ENCODE measurements at regions not wholly inside any gene's neighbourhood (a gene's known extent, or its start where the extent isn't known, plus 50 kb on each side); places are given as distances from the start of the nearest gene placed in this dataset.
"Not testable (repeated sequence)": the region's sequence is repeated elsewhere in the genome, so short reads cannot be mapped to it uniquely, and the experiment has no call there.

- Histone ChIP-seq H3K27me3 (ENCODE audit: control insufficient read depth, insufficient read depth, low read length) (no peaks in the 10 kb centered on the region), H3K4me3 (ENCODE audit: low read depth, low read length) (no peak overlapping the region), H3K9me3 (ENCODE audit: control insufficient read depth, insufficient read depth, low read depth, low read length) (no peaks in the 10 kb centered on the region), H3K9ac (ENCODE audit: low read length) (no peak overlapping the region), H3K36me3 (ENCODE audit: control insufficient read depth, insufficient read depth, low read length) (no peaks in the 10 kb centered on the region), H3K27ac (ENCODE audit: low read depth, low read length) (no peak overlapping the region), H3K4me1 (ENCODE audit: control insufficient read depth, insufficient read depth, low read length) (no peaks in the 10 kb centered on the region)
Observed at GRCh38 chr6:105545947-105546731, 143.3 kb upstream of the PREP start.

- Histone ChIP-seq H3K27ac (ENCODE audit: low read depth, low read length) (no peak overlapping the region), H3K9ac (ENCODE audit: low read length) (no peak overlapping the region), H3K27me3 (ENCODE audit: control insufficient read depth, insufficient read depth, low read length) (no peaks in the 10 kb centered on the region), H3K4me3 (ENCODE audit: low read depth, low read length) (no peak overlapping the region), H3K36me3 (ENCODE audit: control insufficient read depth, insufficient read depth, low read length) (no peaks in the 10 kb centered on the region), H3K9me3 (ENCODE audit: control insufficient read depth, insufficient read depth, low read depth, low read length) (no peaks in the 10 kb centered on the region), H3K4me1 (ENCODE audit: control insufficient read depth, insufficient read depth, low read length) (no peaks in the 10 kb centered on the region)
Observed at GRCh38 chr6:105545228-105545920, 142.5 kb upstream of the PREP start.

GRCh38 chr6:105539911-105540310, 137.0 kb upstream of the PREP start:
- Histone ChIP-seq H3K4me3 (ENCODE audit: low read depth, low read length) (no peak overlapping the region), H3K4me1 (ENCODE audit: control insufficient read depth, insufficient read depth, low read length) (no peaks in the 10 kb centered on the region), H3K36me3 (ENCODE audit: control insufficient read depth, insufficient read depth, low read length) (no peaks in the 10 kb centered on the region), H3K27me3 (ENCODE audit: control insufficient read depth, insufficient read depth, low read length) (no peaks in the 10 kb centered on the region), H3K9me3 (ENCODE audit: control insufficient read depth, insufficient read depth, low read depth, low read length) (no peaks in the 10 kb centered on the region), H3K9ac (ENCODE audit: low read length) (no peak overlapping the region), H3K27ac (ENCODE audit: low read depth, low read length) (no peak overlapping the region)

GRCh38 chr6:105537981-105538578, 135.2 kb upstream of the PREP start:
- Histone ChIP-seq H3K9ac (ENCODE audit: low read length) (no peak overlapping the region), H3K27me3 (ENCODE audit: control insufficient read depth, insufficient read depth, low read length) (no peaks in the 10 kb centered on the region), H3K9me3 (ENCODE audit: control insufficient read depth, insufficient read depth, low read depth, low read length) (no peaks in the 10 kb centered on the region), H3K36me3 (ENCODE audit: control insufficient read depth, insufficient read depth, low read length) (no peaks in the 10 kb centered on the region), H3K4me1 (ENCODE audit: control insufficient read depth, insufficient read depth, low read length) (no peaks in the 10 kb centered on the region), H3K4me3 (ENCODE audit: low read depth, low read length) (no peak overlapping the region), H3K27ac (ENCODE audit: low read depth, low read length) (no peak overlapping the region)

GRCh38 chr6:105536961-105537360, 134.1 kb upstream of the PREP start:
- no peaks in the 10 kb centered on the region for H3K4me1 ChIP-seq (ENCODE audit: control insufficient read depth, insufficient read depth, low read length)
- no peaks in the 10 kb centered on the region for H3K27me3 ChIP-seq (ENCODE audit: control insufficient read depth, insufficient read depth, low read length)
- no peaks in the 10 kb centered on the region for H3K36me3 ChIP-seq (ENCODE audit: control insufficient read depth, insufficient read depth, low read length)
- H3K4me3 ChIP-seq (ENCODE audit: low read depth, low read length) = no peak overlapping the region
- H3K27ac ChIP-seq (ENCODE audit: low read depth, low read length) = no peak overlapping the region
- no peaks in the 10 kb centered on the region for H3K9me3 ChIP-seq (ENCODE audit: control insufficient read depth, insufficient read depth, low read depth, low read length)
- H3K9ac ChIP-seq (ENCODE audit: low read length) = no peak overlapping the region

GRCh38 chr6:105533301-105533700, 130.4 kb upstream of the PREP start:
- Histone ChIP-seq H3K4me3 (ENCODE audit: low read depth, low read length) (no peak overlapping the region), H3K36me3 (ENCODE audit: control insufficient read depth, insufficient read depth, low read length) (no peaks in the 10 kb centered on the region), H3K9ac (ENCODE audit: low read length) (no peak overlapping the region), H3K4me1 (ENCODE audit: control insufficient read depth, insufficient read depth, low read length) (no peaks in the 10 kb centered on the region), H3K9me3 (ENCODE audit: control insufficient read depth, insufficient read depth, low read depth, low read length) (no peaks in the 10 kb centered on the region), H3K27me3 (ENCODE audit: control insufficient read depth, insufficient read depth, low read length) (no peaks in the 10 kb centered on the region), H3K27ac (ENCODE audit: low read depth, low read length) (no peak overlapping the region)

- 0 out of 2 replicates have a peak, but pooled peaks cover 3% of the 10 kb centered on the region for H3K9me3 ChIP-seq (ENCODE audit: control insufficient read depth, insufficient read depth, low read depth, low read length)
- no peaks in the 10 kb centered on the region for H3K36me3 ChIP-seq (ENCODE audit: control insufficient read depth, insufficient read depth, low read length)
- H3K9ac ChIP-seq (ENCODE audit: low read length) = no peak overlapping the region
- no peaks in the 10 kb centered on the region for H3K27me3 ChIP-seq (ENCODE audit: control insufficient read depth, insufficient read depth, low read length)
- H3K4me1 ChIP-seq (ENCODE audit: control insufficient read depth, insufficient read depth, low read length) = no peaks in the 10 kb centered on the region
- H3K27ac ChIP-seq (ENCODE audit: low read depth, low read length) = no peak overlapping the region
- no peak overlapping the region for H3K4me3 ChIP-seq (ENCODE audit: low read depth, low read length)
Observed at GRCh38 chr6:105526225-105526872, 123.5 kb upstream of the PREP start.

- no peak overlapping the region for H3K4me3 ChIP-seq (ENCODE audit: low read depth, low read length)
- no peaks in the 10 kb centered on the region for H3K4me1 ChIP-seq (ENCODE audit: control insufficient read depth, insufficient read depth, low read length)
- H3K27ac ChIP-seq (ENCODE audit: low read depth, low read length) = no peak overlapping the region
- no peaks in the 10 kb centered on the region for H3K27me3 ChIP-seq (ENCODE audit: control insufficient read depth, insufficient read depth, low read length)
- H3K9ac ChIP-seq (ENCODE audit: low read length) = no peak overlapping the region
- H3K36me3 ChIP-seq (ENCODE audit: control insufficient read depth, insufficient read depth, low read length) = no peaks in the 10 kb centered on the region
- H3K9me3 ChIP-seq (ENCODE audit: control insufficient read depth, insufficient read depth, low read depth, low read length) = 0 out of 2 replicates have a peak, but pooled peaks cover 3% of the 10 kb centered on the region
Observed at GRCh38 chr6:105522626-105523322, 119.9 kb upstream of the PREP start.

GRCh38 chr6:105519954-105520353, 117.1 kb upstream of the PREP start:
- Histone ChIP-seq H3K27me3 (ENCODE audit: control insufficient read depth, insufficient read depth, low read length) (no peaks in the 10 kb centered on the region), H3K9me3 (ENCODE audit: control insufficient read depth, insufficient read depth, low read depth, low read length) (no peaks in the 10 kb centered on the region), H3K4me3 (ENCODE audit: low read depth, low read length) (no peak overlapping the region), H3K9ac (ENCODE audit: low read length) (no peak overlapping the region), H3K4me1 (ENCODE audit: control insufficient read depth, insufficient read depth, low read length) (no peaks in the 10 kb centered on the region), H3K27ac (ENCODE audit: low read depth, low read length) (no peak overlapping the region), H3K36me3 (ENCODE audit: control insufficient read depth, insufficient read depth, low read length) (no peaks in the 10 kb centered on the region)

GRCh38 chr6:105518993-105519392, 116.1 kb upstream of the PREP start:
- H3K36me3 ChIP-seq (ENCODE audit: control insufficient read depth, insufficient read depth, low read length); H3K4me1 ChIP-seq (ENCODE audit: control insufficient read depth, insufficient read depth, low read length); H3K27me3 ChIP-seq (ENCODE audit: control insufficient read depth, insufficient read depth, low read length); H3K9me3 ChIP-seq (ENCODE audit: control insufficient read depth, insufficient read depth, low read depth, low read length); H3K9ac ChIP-seq (ENCODE audit: low read length); H3K4me3 ChIP-seq (ENCODE audit: low read depth, low read length); H3K27ac ChIP-seq (ENCODE audit: low read depth, low read length): not testable (repeated sequence)

Data from HUES6 (cell line).